ENCODE measurements at regions not wholly inside any gene's neighbourhood (a gene's known extent, or its start where the extent isn't known, plus 50 kb on each side); places are given as distances from the start of the nearest gene placed in this dataset.

DNA sequence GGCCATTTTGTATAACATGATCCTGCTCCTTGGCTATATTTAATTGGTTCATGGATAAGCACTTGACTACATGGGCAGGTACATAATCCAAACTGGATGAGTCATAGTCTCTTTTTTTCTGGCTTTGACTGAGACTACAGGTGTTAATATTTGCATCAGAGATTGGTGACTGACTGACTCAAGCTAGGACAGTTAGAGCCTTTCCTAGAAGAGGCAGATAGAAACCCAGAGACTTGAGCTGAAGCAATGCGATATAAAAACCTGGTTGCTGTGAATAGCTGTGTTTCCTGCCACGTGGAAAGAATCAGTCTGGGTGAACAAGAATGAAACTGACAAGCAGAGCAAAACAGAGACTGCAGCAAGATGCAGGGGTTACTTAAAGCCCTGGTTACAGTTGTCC lies 81.0 kb downstream of the SAMD9 start:
- ChIA-PET CTCF (interaction anchor here (0.6 kb wide), 1 partner anchor 123 kb away, joined by 3 read pairs; no protein-coding TSS in a partner anchor), POLR2A (no interaction called here)
- no peaks in the 10 kb centered on the region for H3K9me3 ChIP-seq (ENCODE audit: control insufficient read depth, insufficient read depth, low read depth, low read length)
- H3K27ac ChIP-seq (ENCODE audit: extremely low read depth, low read depth, low read length) = no peak overlapping the region
- H3K4me3 ChIP-seq (ENCODE audit: low read depth, low read length) = no peak overlapping the region
- no peaks in the 10 kb centered on the region for H3K36me3 ChIP-seq (ENCODE audit: control insufficient read depth in 2 of 2, insufficient read depth in 1 of 2, low read length in 2 of 2)
- no peaks in the 10 kb centered on the region for H3K4me1 ChIP-seq (ENCODE audit: control insufficient read depth, insufficient read depth, low read length)
- TF ChIP-seq ZNF341 (tag by site-specific recombination; IDR thresholded peaks at IDR 0.05; ENCODE audit: low read depth) = no peak
- no peak for TF ChIP-seq ZNF610 (tag by site-specific recombination; IDR thresholded peaks at IDR 0.05; ENCODE audit: borderline replicate concordance)
- TF ChIP-seq, protein P1, sequence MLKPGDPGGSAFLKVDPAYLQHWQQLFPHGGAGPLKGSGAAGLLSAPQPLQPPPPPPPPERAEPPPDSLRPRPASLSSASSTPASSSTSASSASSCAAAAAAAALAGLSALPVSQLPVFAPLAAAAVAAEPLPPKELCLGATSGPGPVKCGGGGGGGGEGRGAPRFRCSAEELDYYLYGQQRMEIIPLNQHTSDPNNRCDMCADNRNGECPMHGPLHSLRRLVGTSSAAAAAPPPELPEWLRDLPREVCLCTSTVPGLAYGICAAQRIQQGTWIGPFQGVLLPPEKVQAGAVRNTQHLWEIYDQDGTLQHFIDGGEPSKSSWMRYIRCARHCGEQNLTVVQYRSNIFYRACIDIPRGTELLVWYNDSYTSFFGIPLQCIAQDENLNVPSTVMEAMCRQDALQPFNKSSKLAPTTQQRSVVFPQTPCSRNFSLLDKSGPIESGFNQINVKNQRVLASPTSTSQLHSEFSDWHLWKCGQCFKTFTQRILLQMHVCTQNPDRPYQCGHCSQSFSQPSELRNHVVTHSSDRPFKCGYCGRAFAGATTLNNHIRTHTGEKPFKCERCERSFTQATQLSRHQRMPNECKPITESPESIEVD (tag by site-specific recombination; IDR thresholded peaks at IDR 0.05) = no peak
- no peak for TF ChIP-seq KLF16 (tag by site-specific recombination; IDR thresholded peaks at IDR 0.05)
- no peak for TF ChIP-seq ZNF670 (tag by site-specific recombination; IDR thresholded peaks at IDR 0.05; ENCODE audit: low read depth)
- TF ChIP-seq, protein P2, sequence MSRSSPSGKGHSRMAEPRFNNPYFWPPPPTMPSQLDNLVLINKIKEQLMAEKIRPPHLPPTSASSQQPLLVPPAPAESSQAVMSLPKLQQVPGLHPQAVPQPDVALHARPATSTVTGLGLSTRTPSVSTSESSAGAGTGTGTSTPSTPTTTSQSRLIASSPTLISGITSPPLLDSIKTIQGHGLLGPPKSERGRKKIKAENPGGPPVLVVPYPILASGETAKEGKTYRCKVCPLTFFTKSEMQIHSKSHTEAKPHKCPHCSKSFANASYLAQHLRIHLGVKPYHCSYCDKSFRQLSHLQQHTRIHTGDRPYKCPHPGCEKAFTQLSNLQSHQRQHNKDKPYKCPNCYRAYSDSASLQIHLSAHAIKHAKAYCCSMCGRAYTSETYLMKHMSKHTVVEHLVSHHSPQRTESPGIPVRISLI (tag by site-specific recombination; IDR thresholded peaks at IDR 0.05) = no peak
- TF ChIP-seq, protein P3, sequence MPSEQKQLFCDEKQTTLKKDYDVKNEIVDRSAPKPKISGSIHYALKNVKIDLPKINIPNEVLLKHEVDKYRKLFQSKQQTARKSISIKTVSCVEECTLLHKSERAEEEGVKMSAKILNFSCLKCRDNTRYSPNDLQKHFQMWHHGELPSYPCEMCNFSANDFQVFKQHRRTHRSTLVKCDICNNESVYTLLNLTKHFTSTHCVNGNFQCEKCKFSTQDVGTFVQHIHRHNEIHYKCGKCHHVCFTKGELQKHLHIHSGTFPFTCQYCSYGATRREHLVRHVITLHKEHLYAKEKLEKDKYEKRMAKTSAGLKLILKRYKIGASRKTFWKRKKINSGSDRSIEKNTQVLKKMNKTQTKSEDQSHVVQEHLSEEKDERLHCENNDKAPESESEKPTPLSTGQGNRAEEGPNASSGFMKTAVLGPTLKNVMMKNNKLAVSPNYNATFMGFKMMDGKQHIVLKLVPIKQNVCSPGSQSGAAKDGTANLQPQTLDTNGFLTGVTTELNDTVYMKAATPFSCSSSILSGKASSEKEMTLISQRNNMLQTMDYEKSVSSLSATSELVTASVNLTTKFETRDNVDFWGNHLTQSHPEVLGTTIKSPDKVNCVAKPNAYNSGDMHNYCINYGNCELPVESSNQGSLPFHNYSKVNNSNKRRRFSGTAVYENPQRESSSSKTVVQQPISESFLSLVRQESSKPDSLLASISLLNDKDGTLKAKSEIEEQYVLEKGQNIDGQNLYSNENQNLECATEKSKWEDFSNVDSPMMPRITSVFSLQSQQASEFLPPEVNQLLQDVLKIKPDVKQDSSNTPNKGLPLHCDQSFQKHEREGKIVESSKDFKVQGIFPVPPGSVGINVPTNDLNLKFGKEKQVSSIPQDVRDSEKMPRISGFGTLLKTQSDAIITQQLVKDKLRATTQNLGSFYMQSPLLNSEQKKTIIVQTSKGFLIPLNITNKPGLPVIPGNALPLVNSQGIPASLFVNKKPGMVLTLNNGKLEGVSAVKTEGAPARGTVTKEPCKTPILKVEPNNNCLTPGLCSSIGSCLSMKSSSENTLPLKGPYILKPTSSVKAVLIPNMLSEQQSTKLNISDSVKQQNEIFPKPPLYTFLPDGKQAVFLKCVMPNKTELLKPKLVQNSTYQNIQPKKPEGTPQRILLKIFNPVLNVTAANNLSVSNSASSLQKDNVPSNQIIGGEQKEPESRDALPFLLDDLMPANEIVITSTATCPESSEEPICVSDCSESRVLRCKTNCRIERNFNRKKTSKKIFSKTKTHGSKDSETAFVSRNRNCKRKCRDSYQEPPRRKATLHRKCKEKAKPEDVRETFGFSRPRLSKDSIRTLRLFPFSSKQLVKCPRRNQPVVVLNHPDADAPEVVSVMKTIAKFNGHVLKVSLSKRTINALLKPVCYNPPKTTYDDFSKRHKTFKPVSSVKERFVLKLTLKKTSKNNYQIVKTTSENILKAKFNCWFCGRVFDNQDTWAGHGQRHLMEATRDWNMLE (tag by site-specific recombination; conservative IDR thresholded peaks at IDR 0.05; ENCODE audit: low read depth) = no peak
- TF ChIP-seq, protein P4, sequence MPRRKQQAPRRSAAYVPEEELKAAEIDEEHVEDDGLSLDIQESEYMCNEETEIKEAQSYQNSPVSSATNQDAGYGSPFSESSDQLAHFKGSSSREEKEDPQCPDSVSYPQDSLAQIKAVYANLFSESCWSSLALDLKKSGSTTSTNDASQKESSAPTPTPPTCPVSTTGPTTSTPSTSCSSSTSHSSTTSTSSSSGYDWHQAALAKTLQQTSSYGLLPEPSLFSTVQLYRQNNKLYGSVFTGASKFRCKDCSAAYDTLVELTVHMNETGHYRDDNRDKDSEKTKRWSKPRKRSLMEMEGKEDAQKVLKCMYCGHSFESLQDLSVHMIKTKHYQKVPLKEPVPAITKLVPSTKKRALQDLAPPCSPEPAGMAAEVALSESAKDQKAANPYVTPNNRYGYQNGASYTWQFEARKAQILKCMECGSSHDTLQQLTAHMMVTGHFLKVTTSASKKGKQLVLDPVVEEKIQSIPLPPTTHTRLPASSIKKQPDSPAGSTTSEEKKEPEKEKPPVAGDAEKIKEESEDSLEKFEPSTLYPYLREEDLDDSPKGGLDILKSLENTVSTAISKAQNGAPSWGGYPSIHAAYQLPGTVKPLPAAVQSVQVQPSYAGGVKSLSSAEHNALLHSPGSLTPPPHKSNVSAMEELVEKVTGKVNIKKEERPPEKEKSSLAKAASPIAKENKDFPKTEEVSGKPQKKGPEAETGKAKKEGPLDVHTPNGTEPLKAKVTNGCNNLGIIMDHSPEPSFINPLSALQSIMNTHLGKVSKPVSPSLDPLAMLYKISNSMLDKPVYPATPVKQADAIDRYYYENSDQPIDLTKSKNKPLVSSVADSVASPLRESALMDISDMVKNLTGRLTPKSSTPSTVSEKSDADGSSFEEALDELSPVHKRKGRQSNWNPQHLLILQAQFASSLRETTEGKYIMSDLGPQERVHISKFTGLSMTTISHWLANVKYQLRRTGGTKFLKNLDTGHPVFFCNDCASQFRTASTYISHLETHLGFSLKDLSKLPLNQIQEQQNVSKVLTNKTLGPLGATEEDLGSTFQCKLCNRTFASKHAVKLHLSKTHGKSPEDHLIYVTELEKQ (tag by site-specific recombination; IDR thresholded peaks at IDR 0.05; ENCODE audit: borderline replicate concordance) = no peak
- TF ChIP-seq ZNF175 (tag by site-specific recombination; IDR thresholded peaks at IDR 0.05) = no peak
- TF ChIP-seq, protein P5, sequence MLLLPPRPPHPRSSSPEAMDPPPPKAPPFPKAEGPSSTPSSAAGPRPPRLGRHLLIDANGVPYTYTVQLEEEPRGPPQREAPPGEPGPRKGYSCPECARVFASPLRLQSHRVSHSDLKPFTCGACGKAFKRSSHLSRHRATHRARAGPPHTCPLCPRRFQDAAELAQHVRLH (tag by site-specific recombination; IDR thresholded peaks at IDR 0.05) = no peak
- TF ChIP-seq, protein P6, sequence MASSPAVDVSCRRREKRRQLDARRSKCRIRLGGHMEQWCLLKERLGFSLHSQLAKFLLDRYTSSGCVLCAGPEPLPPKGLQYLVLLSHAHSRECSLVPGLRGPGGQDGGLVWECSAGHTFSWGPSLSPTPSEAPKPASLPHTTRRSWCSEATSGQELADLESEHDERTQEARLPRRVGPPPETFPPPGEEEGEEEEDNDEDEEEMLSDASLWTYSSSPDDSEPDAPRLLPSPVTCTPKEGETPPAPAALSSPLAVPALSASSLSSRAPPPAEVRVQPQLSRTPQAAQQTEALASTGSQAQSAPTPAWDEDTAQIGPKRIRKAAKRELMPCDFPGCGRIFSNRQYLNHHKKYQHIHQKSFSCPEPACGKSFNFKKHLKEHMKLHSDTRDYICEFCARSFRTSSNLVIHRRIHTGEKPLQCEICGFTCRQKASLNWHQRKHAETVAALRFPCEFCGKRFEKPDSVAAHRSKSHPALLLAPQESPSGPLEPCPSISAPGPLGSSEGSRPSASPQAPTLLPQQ (tag by site-specific recombination; IDR thresholded peaks at IDR 0.05) = no peak
- TF ChIP-seq ZNF184 (tag by site-specific recombination; IDR thresholded peaks at IDR 0.05) = no peak
- TF ChIP-seq, protein P7, sequence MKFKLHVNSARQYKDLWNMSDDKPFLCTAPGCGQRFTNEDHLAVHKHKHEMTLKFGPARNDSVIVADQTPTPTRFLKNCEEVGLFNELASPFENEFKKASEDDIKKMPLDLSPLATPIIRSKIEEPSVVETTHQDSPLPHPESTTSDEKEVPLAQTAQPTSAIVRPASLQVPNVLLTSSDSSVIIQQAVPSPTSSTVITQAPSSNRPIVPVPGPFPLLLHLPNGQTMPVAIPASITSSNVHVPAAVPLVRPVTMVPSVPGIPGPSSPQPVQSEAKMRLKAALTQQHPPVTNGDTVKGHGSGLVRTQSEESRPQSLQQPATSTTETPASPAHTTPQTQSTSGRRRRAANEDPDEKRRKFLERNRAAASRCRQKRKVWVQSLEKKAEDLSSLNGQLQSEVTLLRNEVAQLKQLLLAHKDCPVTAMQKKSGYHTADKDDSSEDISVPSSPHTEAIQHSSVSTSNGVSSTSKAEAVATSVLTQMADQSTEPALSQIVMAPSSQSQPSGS (tag by site-specific recombination; IDR thresholded peaks at IDR 0.05; ENCODE audit: low read depth) = no peak
- no peak for TF ChIP-seq ZXDB (tag by site-specific recombination; IDR thresholded peaks at IDR 0.05)
- no peak for TF ChIP-seq ZFHX2 (tag by site-specific recombination; conservative IDR thresholded peaks at IDR 0.05)
- TF ChIP-seq ZNF354C (tag by site-specific recombination; IDR thresholded peaks at IDR 0.05; ENCODE audit: borderline replicate concordance, low read depth) = no peak
- TF ChIP-seq GLI2 (tag by site-specific recombination; IDR thresholded peaks at IDR 0.05; ENCODE audit: borderline replicate concordance, low read depth) = no peak
